Limb (tissue), 2 donors: ENCODE measurements at regions not wholly inside any gene's neighbourhood (a gene's known extent, or its start where the extent isn't known, plus 50 kb on each side); places are given as distances from the start of the nearest gene placed in this dataset.
"Not testable (repeated sequence)": the region's sequence is repeated elsewhere in the genome, so short reads cannot be mapped to it uniquely, and the experiment has no call there.

ENCODE experiments used
- DNase-seq, 2 donors: peaks; one replicate each; pipeline ENCODE4 v3.0.0-alpha.2; 2016; ENCODE audit errors: extremely low spot score in 2 of 2

DNA sequence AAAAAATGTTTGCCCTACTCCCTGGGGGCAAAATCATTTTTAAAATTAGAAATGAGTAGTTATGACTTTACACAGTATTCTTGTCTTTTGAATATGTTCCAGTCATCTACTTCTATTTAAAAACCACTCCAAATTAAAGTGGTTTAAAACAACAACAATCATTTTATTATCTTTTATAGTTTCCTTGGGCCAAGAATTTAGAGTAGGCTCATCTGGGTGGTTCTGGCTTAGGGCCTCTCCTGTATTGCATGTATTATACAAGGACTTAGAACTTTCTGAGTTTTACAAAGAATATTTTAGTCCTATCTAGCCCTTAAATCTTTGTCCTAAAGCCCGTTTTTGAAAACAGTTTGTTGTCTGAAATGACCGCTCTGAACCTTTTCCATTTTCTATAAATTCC, 132.5 kb upstream of the INTU start:
- DNase-seq = no peak

DNA sequence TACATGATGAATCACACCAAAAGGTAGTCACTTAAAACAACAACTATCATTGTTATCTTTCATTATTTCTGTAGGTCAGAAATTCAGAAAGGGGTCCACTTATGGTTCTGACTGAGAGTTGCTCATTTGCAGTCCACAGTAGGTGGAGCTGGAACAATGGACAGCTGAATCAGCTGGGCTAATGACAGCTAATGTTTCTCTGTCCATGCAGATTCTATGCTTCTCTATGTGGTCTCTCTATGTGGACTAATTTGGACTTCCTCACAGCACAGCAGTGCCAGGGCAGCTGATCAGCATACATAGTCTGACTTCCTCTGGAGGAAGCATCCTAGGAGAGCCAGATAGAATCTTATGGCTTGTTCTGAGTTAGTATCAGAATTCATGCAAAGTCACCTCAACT, 131.7 kb upstream of the INTU start:
- no peak for DNase-seq

DNA sequence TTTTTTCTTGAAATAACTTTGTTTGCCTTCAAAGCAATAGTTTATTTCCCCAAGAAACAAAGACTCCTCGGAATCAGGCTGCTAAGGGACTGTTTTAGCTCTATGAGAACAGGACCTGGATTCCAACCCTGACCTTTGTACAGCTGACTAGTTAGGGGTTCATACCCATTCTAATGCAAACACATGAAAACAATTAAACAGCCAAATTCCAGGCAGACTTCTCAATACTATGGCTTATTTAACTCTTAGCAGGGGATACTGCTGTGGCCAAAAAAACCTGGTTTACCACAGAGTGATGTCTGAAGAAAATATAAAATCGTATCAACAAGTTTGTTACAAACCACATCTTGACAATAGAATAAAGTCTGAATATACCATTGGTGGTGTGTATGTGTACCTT, 129.6 kb upstream of the INTU start:
- DNase-seq = no peak

DNA sequence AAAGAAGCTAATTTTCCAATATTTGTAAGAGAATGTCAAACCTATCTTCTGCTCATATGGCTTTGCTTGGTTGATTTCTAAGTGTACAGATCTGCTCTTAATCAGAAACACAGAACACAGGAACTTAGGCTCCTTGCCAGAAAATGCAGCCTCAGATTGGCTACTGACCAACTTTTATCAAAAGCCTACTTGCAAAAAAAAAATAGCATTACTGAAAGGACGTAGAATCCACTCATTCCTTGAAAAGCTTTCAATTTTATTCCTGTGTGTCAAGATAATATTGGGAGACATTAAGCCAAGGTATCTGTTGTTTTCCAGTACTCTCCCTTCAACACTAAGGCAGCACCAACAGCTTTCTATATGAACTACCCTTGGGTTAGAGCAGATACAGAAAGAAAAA, 127.6 kb upstream of the INTU start:
- DNase-seq = peak in 1 of 2 donors; percentile 83

DNA sequence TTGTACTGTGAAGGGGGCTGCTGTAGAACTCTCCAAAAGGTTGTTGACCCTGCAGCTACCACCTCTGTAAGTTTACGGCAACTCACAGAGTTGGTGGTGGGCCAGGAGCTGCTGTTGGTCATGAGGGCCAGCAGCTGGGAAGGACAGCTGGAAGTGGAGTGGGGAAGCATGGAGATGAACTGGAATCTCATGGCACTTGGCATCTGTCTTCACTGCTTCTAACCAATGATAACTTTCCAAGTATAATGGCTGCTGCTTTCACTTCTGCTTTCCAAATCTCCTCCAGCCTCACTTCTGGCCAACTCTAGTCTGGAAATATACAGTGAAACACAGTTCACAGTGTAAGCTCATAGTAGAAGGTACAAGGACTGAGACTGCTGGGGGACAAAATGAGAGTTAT, 126.5 kb upstream of the INTU start:
- no peak for DNase-seq

- DNase-seq = no peak
Measured at GRCh38 chr4:127509155-127509554, 123.6 kb upstream of the INTU start.

DNA sequence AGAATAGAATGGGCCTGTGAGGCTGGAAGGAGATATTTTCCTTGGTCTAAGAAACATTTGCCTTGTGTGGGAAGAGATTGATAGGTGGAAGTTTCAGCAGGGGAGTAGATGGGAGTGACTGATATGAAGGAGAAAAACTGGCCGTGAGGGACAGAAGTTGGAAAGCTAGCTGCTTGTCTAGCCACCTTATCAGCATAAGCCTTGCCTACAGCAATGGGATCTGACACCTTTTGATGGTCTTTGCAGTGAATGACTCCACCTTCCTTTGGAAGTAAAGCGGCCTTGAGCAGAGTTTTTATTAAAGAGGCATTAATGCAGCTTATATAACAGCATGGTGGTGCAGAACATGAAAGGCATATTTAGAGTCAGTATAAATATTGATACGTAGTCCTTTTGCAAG, 120.1 kb upstream of the INTU start:
- DNase-seq = not testable (repeated sequence)

DNA sequence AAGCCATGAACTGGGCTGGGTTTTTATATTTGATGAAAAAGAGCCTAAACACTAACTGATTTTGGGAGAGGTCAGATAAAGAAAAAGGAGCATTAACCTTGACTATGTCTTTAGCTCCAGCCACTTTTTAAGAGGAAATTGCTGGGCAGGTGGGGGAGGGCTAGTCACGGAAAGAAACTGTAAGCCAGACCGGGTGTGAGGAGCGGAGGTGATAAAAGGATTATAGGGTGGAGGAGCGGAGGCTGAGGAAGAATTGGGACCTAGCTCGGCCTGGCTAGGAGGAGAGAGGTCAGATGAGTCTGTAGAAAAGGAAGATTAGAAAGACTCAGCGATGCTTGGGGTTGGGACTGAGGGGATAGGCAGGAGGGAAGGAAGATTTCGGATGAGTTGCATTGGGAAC, 117.5 kb upstream of the INTU start:
- not testable (repeated sequence) for DNase-seq

- no peak for DNase-seq
Measured at GRCh38 chr4:127518046-127518445, 114.7 kb upstream of the INTU start.

DNA sequence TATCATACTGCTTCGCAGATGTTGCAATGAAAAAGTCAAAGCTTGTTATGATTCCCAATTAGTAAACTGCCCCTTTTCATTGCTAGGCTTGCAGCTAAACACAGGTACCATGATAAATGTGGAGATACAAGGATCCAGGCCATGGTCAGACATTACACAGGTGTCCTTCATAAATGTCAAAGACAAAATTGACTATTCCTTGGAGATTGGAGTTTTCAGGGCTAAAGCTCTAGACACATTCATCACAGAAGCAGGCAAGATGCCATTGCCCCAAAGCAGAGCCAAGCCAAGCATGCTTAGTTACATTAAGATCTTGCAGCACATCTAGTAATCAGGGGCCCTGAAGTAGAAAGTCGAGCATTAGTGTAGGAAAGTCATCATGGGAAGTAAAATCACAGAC, 111.3 kb upstream of the INTU start:
- peak in 1 of 2 donors; percentile 35 for DNase-seq

DNA sequence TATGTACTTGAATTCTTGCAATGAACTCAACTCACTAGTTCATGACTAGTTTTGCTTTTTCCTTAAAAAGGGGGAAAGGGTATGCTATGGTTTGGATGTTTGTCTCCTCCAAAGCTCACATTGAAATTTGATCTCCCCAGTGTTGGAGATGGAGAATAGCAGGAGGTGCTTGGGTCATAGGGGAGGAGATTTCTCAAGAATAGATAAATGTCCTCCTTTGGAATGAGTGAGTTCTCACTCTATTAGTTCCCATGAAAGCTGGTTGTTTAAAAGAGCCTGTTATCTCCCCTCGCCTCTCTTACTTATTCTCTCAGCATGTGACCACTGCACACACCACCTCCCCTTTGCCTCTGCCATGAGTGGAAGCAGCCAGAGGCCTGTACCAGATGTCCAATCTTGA, 109.4 kb upstream of the INTU start:
- no peak for DNase-seq

GRCh38 chr4:127525608-127526007, 107.1 kb upstream of the INTU start:
- DNase-seq = no peak

DNA sequence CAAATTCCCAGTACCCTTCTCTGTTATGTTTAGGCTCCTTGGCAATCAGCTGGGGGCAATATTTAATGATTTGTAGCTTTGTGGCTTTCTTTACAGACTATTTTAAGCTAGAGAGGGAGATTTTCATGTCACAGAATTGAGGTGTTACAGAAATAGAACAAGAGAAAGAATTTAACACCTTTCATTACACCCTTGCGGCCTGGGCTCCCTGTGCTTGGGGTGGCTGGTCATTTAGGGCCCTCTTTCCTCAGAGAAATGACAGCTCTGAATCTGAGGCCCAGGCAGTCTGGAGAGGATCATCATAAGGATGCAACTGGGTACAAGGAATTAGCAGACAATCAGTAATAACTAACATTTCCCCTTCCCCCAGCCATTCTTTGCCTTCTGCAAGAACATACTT, 104.5 kb upstream of the INTU start:
- no peak for DNase-seq

- DNase-seq = not testable (repeated sequence)
Measured at GRCh38 chr4:127529879-127530278, 102.9 kb upstream of the INTU start.

DNA sequence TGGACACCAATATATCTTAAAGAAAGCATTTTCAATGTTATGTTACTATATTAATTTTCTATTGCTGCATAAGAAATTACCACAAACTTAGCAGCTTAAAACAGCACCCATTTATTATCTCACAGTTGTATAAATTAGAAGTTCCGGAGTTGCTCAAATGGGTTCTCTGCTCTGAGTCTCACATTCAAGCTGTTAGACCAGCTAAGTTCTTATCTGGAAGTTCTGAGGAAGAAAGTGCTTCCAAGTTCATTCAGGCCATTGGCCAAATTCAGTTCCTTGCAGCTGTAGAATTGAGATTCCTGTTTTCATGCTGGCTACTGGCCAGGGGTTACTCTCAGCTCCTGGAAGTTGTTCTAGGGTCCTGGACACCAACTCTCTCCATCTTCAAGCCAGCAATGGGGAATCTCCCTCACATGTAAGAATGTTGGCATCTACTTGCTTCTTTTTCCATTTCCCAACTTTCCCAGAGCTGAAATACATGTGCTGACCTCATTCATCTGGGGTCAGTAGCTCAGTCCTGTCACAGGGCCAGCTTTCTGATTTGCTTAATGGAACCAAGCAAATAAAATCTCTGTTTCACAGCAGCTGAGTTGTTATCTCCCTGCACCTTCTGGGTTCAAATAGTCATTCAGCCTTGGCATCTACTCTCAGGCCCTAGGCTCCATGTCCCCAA, 99.6 kb upstream of the INTU start:
- DNase-seq = peak in 1 of 2 donors; percentile 56

DNA sequence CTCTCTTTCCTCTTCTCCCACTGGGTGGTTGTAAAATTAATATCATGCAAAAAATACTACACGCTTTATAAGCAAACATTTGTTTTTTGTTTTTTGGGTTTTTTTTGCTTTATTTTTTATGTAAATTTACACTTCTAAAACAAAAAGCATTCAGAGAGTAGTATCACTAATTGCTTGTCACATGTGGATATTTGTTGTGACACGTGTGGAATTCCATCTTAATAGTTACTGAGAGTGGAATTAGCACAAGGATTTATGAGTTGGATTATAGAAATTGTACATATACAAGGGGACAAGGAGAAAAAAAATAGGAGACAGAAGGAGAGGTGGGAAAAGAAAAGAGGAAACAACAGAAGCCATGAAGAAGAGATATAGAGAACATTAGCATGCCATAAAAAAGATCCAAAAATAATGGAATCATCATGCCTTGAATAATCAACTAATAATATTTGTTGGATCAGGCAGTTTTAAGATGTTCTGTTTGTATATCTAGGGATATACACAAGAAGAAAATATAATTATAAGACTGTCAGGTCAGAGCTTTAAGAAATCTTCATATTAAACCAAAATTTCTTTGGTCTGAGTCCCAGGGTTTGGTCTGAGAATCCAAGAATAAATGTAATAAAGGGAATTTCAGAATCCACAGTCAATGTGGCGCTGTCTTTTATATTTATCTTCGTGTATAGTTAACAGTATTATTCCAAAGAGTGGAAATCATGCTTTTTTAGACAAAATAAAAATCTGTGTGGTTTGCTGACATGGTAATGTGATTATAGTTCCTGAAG, 98.5 kb upstream of the INTU start:
- DNase-seq = no peak

GRCh38 chr4:127538016-127538415, 94.7 kb upstream of the INTU start:
- no peak for DNase-seq

- DNase-seq = no peak
Measured at GRCh38 chr4:127540497-127541025, 92.2 kb upstream of the INTU start.

- no peak for DNase-seq
Measured at GRCh38 chr4:127545271-127545670, 87.5 kb upstream of the INTU start.

DNA sequence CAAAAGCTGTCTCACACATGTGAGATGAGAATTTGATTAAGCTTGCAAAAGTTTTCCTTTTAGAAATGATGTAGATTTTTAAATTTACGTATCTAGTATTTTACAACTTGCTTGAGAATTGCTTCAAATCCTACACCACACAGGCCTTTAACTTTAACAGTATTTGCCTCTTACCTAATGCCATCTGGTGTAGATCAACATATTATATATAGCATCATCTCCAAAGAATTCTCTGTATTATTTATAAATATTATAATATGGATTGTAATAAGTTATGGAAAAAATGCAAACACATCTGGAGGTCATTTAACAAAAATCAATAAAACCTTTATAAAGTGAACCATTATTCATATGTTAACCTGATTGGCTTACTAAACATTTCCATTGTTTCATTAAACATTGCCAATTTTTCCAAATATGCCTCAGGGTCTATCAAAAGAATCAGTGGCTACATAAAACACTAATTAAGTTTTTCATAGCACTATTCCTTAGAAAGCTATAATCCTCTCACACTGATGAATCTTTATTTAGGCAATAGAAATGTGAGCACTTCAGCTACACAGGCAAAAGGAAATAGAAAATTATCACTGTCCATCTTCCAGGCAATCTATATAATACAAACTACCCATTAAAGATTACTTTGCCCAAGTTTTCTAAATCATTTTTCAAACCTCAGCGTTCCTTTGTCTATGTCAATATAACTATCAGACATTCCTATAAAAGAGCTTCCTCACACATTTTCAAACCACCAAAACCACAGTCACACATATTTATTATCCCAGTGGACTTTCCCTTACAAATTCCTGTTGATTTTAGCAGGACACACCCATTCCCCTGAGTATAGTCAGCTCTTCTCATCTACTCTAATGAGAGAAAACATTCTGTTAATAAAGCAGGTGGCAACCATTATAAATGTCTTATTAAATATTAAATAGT, 83.5 kb upstream of the INTU start:
- peak in 1 of 2 donors; percentile 61 for DNase-seq

- no peak for DNase-seq
Measured at GRCh38 chr4:127555106-127555505, 77.7 kb upstream of the INTU start.

DNA sequence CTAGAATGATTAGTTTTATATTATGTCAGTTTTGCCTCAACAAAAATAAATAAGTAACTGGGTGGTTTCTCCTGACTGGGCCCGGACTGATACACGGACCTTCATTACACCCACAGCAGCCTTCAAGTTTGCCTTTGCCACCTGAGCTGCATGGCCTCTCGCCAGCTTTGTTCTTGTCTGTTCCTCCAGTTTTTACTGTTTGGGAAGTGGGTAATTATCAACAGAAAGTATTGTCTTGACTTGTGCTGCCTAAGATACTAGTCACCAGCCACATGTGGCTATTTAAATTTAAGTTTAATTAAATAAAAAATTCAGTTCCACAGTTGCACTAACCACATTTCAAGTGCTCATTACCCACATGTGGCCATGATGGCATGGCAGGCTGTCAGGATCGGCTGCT, 74.7 kb upstream of the INTU start:
- no peak for DNase-seq
